ENCODE measurements at regions not wholly inside any gene's neighbourhood (a gene's known extent, or its start where the extent isn't known, plus 50 kb on each side); places are given as distances from the start of the nearest gene placed in this dataset.

GRCh38 chr6:62570372-62570771 lies 284.3 kb upstream of the KHDRBS2 start:
- Histone ChIP-seq H3K27ac (ENCODE audit: low read length) (no peak overlapping the region), H3K4me3 (ENCODE audit: low read length) (no peak overlapping the region), H3K27me3 (ENCODE audit: low read length) (no peaks in the 10 kb centered on the region), H3K79me2 (ENCODE audit: low read length) (no peaks in the 10 kb centered on the region), H2AFZ (ENCODE audit: low read length) (no peak overlapping the region), H3K4me2 (ENCODE audit: low read length) (no peak overlapping the region), H3K4me1 (ENCODE audit: insufficient read depth, low read length) (no peaks in the 10 kb centered on the region), H3K9me3 (ENCODE audit: low read length) (no peaks in the 10 kb centered on the region), H3F3A (ENCODE audit: low read length, unreplicated experiment) (no peaks in the 10 kb centered on the region), H3K36me3 (ENCODE audit: low read depth, low read length) (no peaks in the 10 kb centered on the region), H4K20me1 (ENCODE audit: low read length) (no peaks in the 10 kb centered on the region), H3K9ac (ENCODE audit: low read length) (no peak overlapping the region), H3K9me2 (replicated peaks; ENCODE audit: low read length) (no peaks in the 10 kb centered on the region)
- intact Hi-C loops (cut with micrococcal nuclease), result no loop called here
- POLR2A ChIA-PET (ENCODE audit: unreplicated experiment), result no interaction called here
- no TSS peak for BruUV-seq (replicated peaks)
- CTCF ChIA-PET, result no interaction called here
- ATAC-seq (no peak), DNase-seq (no peak)
- TF ChIP-seq EZH2phosphoT487 (IDR thresholded peaks at IDR 0.05; ENCODE audit: borderline replicate concordance, low read length) (no peak), CTCF (conservative IDR thresholded peaks at IDR 0.05; ENCODE audit: low read depth, low read length) (no peak), EZH2 (IDR thresholded peaks at IDR 0.05; ENCODE audit: low read length, unreplicated experiment) (no peak)

GRCh38 chr6:62541502-62541901 lies 255.5 kb upstream of the KHDRBS2 start:
- Histone ChIP-seq H3K4me1 (ENCODE audit: insufficient read depth, low read length) (no peaks in the 10 kb centered on the region), H4K20me1 (ENCODE audit: low read length) (no peaks in the 10 kb centered on the region), H3K4me2 (ENCODE audit: low read length) (no peak overlapping the region), H2AFZ (ENCODE audit: low read length) (no peak overlapping the region), H3K4me3 (ENCODE audit: low read length) (no peak overlapping the region), H3F3A (ENCODE audit: low read length, unreplicated experiment) (no peaks in the 10 kb centered on the region), H3K27me3 (ENCODE audit: low read length) (no peaks in the 10 kb centered on the region), H3K79me2 (ENCODE audit: low read length) (no peaks in the 10 kb centered on the region), H3K36me3 (ENCODE audit: low read depth, low read length) (no peaks in the 10 kb centered on the region), H3K9me3 (ENCODE audit: low read length) (no peaks in the 10 kb centered on the region), H3K9me2 (replicated peaks; ENCODE audit: low read length) (no peaks in the 10 kb centered on the region; the same call in 1 of the 2 replicates), H3K9ac (ENCODE audit: low read length) (no peak overlapping the region), H3K27ac (ENCODE audit: low read length) (no peak overlapping the region)
- no peak for DNase-seq
- no peak for ATAC-seq
- TF ChIP-seq CTCF (conservative IDR thresholded peaks at IDR 0.05; ENCODE audit: low read depth, low read length) (no peak), EZH2 (IDR thresholded peaks at IDR 0.05; ENCODE audit: low read length, unreplicated experiment) (no peak), EZH2phosphoT487 (IDR thresholded peaks at IDR 0.05; ENCODE audit: borderline replicate concordance, low read length) (no peak)
- intact Hi-C loops (cut with micrococcal nuclease), result no loop called here
- CTCF ChIA-PET, result no interaction called here
- POLR2A ChIA-PET (ENCODE audit: unreplicated experiment), result no interaction called here
- BruUV-seq (replicated peaks), result no TSS peak

- Histone ChIP-seq H3K4me3 (ENCODE audit: low read length) (no peak overlapping the region), H3F3A (ENCODE audit: low read length, unreplicated experiment) (no peaks in the 10 kb centered on the region), H3K4me2 (ENCODE audit: low read length) (no peak overlapping the region), H3K4me1 (ENCODE audit: insufficient read depth, low read length) (no peaks in the 10 kb centered on the region), H3K9me2 (replicated peaks; ENCODE audit: low read length) (no peaks in the 10 kb centered on the region), H3K9me3 (ENCODE audit: low read length) (no peaks in the 10 kb centered on the region), H3K9ac (ENCODE audit: low read length) (no peak overlapping the region), H3K27me3 (ENCODE audit: low read length) (no peaks in the 10 kb centered on the region), H3K36me3 (ENCODE audit: low read depth, low read length) (no peaks in the 10 kb centered on the region), H3K79me2 (ENCODE audit: low read length) (no peaks in the 10 kb centered on the region), H3K27ac (ENCODE audit: low read length) (no peak overlapping the region), H2AFZ (ENCODE audit: low read length) (no peak overlapping the region), H4K20me1 (ENCODE audit: low read length) (no peaks in the 10 kb centered on the region)
- no TSS peak for BruUV-seq (replicated peaks)
- no peak for TF ChIP-seq CTCF (conservative IDR thresholded peaks at IDR 0.05; ENCODE audit: low read depth, low read length)
- TF ChIP-seq EZH2phosphoT487 (IDR thresholded peaks at IDR 0.05; ENCODE audit: borderline replicate concordance, low read length), result no peak
- TF ChIP-seq EZH2 (IDR thresholded peaks at IDR 0.05; ENCODE audit: low read length, unreplicated experiment), result no peak
- POLR2A ChIA-PET (ENCODE audit: unreplicated experiment), result no interaction called here
- CTCF ChIA-PET, result no interaction called here
- intact Hi-C loops (cut with micrococcal nuclease), result no loop called here
- DNase-seq, result no peak
- no peak for ATAC-seq
These were observed 245.0 kb upstream of the KHDRBS2 start for GRCh38 chr6:62530985-62531384.
